H1 (cell line): ENCODE measurements at regions not wholly inside any gene's neighbourhood (a gene's known extent, or its start where the extent isn't known, plus 50 kb on each side); places are given as distances from the start of the nearest gene placed in this dataset.

Experiments used
- ATF3 ChIP-seq: IDR thresholded peaks from 2 replicates; pipeline ENCODE4 v1.6.1; 2011; ENCODE audit warnings: low read depth, mild to moderate bottlenecking, low read length; ENCODE audit not compliant: insufficient read depth
- EGR1 ChIP-seq: IDR thresholded peaks from 2 replicates; pipeline ENCODE4 v1.6.1; 2011; ENCODE audit warnings: low read depth, low read length, borderline replicate concordance
- EP300 ChIP-seq, 2 experiments: IDR thresholded peaks; 1 replicate in 1 of 2; 2 replicates in 1 of 2; pipeline ENCODE4 v1.6.1; 2011 to 2012; ENCODE audit warnings: low read depth in 2 of 2, low read length in 2 of 2, mild to moderate bottlenecking in 2 of 2, borderline replicate concordance in 1 of 2, inconsistent platforms in 1 of 2, moderate library complexity in 1 of 2
- KDM1A ChIP-seq: fragments of 200-600, 300-600 bp; sonication (generic); IDR thresholded peaks from 2 replicates; pipeline ENCODE4 v1.7.1; 2016; ENCODE audit warnings: mild to moderate bottlenecking, low read length, borderline replicate concordance
- NANOG ChIP-seq: IDR thresholded peaks from 2 replicates; pipeline ENCODE4 v1.6.1; 2011; ENCODE audit warnings: low read length, low read depth, mild to moderate bottlenecking, inconsistent platforms; ENCODE audit not compliant: insufficient read depth, poor library complexity, severe bottlenecking
- RXRA ChIP-seq: IDR thresholded peaks from 2 replicates; pipeline ENCODE4 v1.6.1; 2011; ENCODE audit warnings: low read depth, mild to moderate bottlenecking, low read length, moderate library complexity; ENCODE audit not compliant: insufficient read depth
- SIN3A ChIP-seq, 2 experiments: IDR thresholded peaks in 1 of 2; conservative IDR thresholded peaks in 1 of 2; 2 replicates each; pipeline ENCODE4 v1.6.1; 2011 to 2012; ENCODE audit warnings: low read length in 2 of 2, improper control_type of control experiment in 1 of 2, low read depth in 1 of 2, mild to moderate bottlenecking in 1 of 2
- SRF ChIP-seq: IDR thresholded peaks from 2 replicates; pipeline ENCODE4 v1.6.1; 2011; ENCODE audit warnings: mild to moderate bottlenecking, low read depth, low read length, moderate library complexity
- USF2 ChIP-seq: IDR thresholded peaks from 2 replicates; pipeline ENCODE4 v1.6.1; 2011; ENCODE audit warnings: low read length, improper control_type of control experiment
- TF ChIP-seq, protein P1 (sequence below), 3 experiments: IDR thresholded peaks; 1 replicate in 2 of 3; 2 replicates in 1 of 3; pipeline versions ENCODE4 v1.5.1 to v1.6.1; 2011; ENCODE audit warnings: low read length in 3 of 3, mild to moderate bottlenecking in 3 of 3, inconsistent platforms in 2 of 3, low read depth in 1 of 3, moderate library complexity in 1 of 3; ENCODE audit not compliant: insufficient read depth in 1 of 3; ENCODE audit errors: control extremely low read depth in 1 of 3

- TF ChIP-seq EGR1 (no peak), EP300 (IDR thresholded peaks at IDR 0.05; ENCODE audit: borderline replicate concordance in 1 of 2, low read depth in 2 of 2, low read length in 2 of 2) (no peak), SRF (no peak), ATF3 (no peak), USF2 (no peak), KDM1A (no peak), SIN3A (conservative IDR thresholded peaks at IDR 0.05 in 1 of 2, IDR thresholded peaks at IDR 0.05 in 1 of 2; ENCODE audit: low read depth in 1 of 2, low read length in 2 of 2) (no peak), NANOG (no peak), RXRA (no peak)
- TF ChIP-seq, protein P1, sequence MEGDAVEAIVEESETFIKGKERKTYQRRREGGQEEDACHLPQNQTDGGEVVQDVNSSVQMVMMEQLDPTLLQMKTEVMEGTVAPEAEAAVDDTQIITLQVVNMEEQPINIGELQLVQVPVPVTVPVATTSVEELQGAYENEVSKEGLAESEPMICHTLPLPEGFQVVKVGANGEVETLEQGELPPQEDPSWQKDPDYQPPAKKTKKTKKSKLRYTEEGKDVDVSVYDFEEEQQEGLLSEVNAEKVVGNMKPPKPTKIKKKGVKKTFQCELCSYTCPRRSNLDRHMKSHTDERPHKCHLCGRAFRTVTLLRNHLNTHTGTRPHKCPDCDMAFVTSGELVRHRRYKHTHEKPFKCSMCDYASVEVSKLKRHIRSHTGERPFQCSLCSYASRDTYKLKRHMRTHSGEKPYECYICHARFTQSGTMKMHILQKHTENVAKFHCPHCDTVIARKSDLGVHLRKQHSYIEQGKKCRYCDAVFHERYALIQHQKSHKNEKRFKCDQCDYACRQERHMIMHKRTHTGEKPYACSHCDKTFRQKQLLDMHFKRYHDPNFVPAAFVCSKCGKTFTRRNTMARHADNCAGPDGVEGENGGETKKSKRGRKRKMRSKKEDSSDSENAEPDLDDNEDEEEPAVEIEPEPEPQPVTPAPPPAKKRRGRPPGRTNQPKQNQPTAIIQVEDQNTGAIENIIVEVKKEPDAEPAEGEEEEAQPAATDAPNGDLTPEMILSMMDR (IDR thresholded peaks at IDR 0.05; ENCODE audit: control extremely low read depth in 1 of 3, insufficient read depth in 1 of 3, low read depth in 1 of 3, low read length in 3 of 3): no peak
These were observed 183.9 kb upstream of the CSNK1A1L start for GRCh38 chr13:37289212-37289935.
